GM23248 (cell line): ENCODE measurements at regions not wholly inside any gene's neighbourhood (a gene's known extent, or its start where the extent isn't known, plus 50 kb on each side); places are given as distances from the start of the nearest gene placed in this dataset.

Source experiments
- EZH2 ChIP-seq: fragments of 200-600 bp; sonication (generic); IDR thresholded peaks from 2 replicates; pipeline ENCODE4 v1.6.1; 2018; ENCODE audit warnings: antibody characterized with exemption, mild to moderate bottlenecking; ENCODE audit not compliant: insufficient read depth, poor library complexity, severe bottlenecking
- EZH2phosphoT487 ChIP-seq: fragments of 200-600 bp; sonication (generic); IDR thresholded peaks from 2 replicates; pipeline ENCODE4 v1.6.1; 2018; ENCODE audit warnings: antibody characterized with exemption, moderate library complexity, mild to moderate bottlenecking, low read depth; ENCODE audit not compliant: insufficient read depth

GRCh38 chr2:118761771-118762170 is 85.7 kb downstream of the EN1 start:
- TF ChIP-seq EZH2 (no peak), EZH2phosphoT487 (no peak)
